ENCODE measurements at regions not wholly inside any gene's neighbourhood (a gene's known extent, or its start where the extent isn't known, plus 50 kb on each side); places are given as distances from the start of the nearest gene placed in this dataset.

DNA sequence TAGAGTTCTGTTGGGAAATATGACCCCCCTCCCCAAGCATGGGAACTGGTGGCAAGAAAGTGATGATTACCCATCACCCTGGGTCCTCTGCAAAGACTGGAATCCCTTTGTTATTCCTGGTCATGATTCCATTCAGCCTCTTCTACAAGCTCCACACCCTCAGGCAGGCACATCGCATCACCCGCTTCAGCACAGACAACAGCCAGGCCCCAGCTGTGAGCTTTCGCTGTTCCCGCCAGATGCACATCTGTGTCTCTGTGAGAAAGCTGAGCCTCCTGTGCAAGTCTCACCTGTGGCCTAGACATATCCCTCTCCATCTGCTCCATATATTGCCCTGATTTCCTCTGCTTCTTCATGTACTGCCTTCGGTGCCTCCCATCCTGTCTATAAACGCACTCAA lies 368.0 kb upstream of the RAB6C start:
- TF ChIP-seq, protein P1, sequence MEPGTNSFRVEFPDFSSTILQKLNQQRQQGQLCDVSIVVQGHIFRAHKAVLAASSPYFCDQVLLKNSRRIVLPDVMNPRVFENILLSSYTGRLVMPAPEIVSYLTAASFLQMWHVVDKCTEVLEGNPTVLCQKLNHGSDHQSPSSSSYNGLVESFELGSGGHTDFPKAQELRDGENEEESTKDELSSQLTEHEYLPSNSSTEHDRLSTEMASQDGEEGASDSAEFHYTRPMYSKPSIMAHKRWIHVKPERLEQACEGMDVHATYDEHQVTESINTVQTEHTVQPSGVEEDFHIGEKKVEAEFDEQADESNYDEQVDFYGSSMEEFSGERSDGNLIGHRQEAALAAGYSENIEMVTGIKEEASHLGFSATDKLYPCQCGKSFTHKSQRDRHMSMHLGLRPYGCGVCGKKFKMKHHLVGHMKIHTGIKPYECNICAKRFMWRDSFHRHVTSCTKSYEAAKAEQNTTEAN (CRISPR knock-in tag; IDR thresholded peaks at IDR 0.05) = no peak
- TF ChIP-seq HMGA2 (CRISPR knock-in tag; IDR thresholded peaks at IDR 0.05) (no peak), ZNF263 (CRISPR knock-in tag; IDR thresholded peaks at IDR 0.05; ENCODE audit: low read depth) (no peak), FOXK1 (CRISPR knock-in tag; IDR thresholded peaks at IDR 0.05) (no peak), ZNF416 (CRISPR knock-in tag; IDR thresholded peaks at IDR 0.05) (no peak)
- TF ChIP-seq, protein P2, sequence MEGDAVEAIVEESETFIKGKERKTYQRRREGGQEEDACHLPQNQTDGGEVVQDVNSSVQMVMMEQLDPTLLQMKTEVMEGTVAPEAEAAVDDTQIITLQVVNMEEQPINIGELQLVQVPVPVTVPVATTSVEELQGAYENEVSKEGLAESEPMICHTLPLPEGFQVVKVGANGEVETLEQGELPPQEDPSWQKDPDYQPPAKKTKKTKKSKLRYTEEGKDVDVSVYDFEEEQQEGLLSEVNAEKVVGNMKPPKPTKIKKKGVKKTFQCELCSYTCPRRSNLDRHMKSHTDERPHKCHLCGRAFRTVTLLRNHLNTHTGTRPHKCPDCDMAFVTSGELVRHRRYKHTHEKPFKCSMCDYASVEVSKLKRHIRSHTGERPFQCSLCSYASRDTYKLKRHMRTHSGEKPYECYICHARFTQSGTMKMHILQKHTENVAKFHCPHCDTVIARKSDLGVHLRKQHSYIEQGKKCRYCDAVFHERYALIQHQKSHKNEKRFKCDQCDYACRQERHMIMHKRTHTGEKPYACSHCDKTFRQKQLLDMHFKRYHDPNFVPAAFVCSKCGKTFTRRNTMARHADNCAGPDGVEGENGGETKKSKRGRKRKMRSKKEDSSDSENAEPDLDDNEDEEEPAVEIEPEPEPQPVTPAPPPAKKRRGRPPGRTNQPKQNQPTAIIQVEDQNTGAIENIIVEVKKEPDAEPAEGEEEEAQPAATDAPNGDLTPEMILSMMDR (IDR thresholded peaks at IDR 0.05) = no peak
- TF ChIP-seq, protein P3, sequence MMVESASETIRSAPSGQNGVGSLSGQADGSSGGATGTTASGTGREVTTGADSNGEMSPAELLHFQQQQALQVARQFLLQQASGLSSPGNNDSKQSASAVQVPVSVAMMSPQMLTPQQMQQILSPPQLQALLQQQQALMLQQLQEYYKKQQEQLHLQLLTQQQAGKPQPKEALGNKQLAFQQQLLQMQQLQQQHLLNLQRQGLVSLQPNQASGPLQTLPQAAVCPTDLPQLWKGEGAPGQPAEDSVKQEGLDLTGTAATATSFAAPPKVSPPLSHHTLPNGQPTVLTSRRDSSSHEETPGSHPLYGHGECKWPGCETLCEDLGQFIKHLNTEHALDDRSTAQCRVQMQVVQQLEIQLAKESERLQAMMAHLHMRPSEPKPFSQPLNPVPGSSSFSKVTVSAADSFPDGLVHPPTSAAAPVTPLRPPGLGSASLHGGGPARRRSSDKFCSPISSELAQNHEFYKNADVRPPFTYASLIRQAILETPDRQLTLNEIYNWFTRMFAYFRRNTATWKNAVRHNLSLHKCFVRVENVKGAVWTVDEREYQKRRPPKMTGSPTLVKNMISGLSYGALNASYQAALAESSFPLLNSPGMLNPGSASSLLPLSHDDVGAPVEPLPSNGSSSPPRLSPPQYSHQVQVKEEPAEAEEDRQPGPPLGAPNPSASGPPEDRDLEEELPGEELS (CRISPR knock-in tag; IDR thresholded peaks at IDR 0.05) = no peak
- TF ChIP-seq, protein P4, sequence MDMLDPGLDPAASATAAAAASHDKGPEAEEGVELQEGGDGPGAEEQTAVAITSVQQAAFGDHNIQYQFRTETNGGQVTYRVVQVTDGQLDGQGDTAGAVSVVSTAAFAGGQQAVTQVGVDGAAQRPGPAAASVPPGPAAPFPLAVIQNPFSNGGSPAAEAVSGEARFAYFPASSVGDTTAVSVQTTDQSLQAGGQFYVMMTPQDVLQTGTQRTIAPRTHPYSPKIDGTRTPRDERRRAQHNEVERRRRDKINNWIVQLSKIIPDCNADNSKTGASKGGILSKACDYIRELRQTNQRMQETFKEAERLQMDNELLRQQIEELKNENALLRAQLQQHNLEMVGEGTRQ (CRISPR knock-in tag; IDR thresholded peaks at IDR 0.05) = no peak
- TF ChIP-seq, protein P5, sequence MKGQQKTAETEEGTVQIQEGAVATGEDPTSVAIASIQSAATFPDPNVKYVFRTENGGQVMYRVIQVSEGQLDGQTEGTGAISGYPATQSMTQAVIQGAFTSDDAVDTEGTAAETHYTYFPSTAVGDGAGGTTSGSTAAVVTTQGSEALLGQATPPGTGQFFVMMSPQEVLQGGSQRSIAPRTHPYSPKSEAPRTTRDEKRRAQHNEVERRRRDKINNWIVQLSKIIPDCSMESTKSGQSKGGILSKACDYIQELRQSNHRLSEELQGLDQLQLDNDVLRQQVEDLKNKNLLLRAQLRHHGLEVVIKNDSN (CRISPR knock-in tag; IDR thresholded peaks at IDR 0.05) = no peak
